ENCODE measurements at regions not wholly inside any gene's neighbourhood (a gene's known extent, or its start where the extent isn't known, plus 50 kb on each side); places are given as distances from the start of the nearest gene placed in this dataset.

GRCh38 chr4:129550281-129550785 is 454.4 kb downstream of the C4orf33 start:
- no peak for DNase-seq

- no peak for DNase-seq
Observed at GRCh38 chr4:129561280-129561679, 465.3 kb downstream of the C4orf33 start.

- DNase-seq = no peak
Observed at GRCh38 chr4:129561886-129562671, 466.1 kb downstream of the C4orf33 start.

GRCh38 chr4:129565214-129565613 is 469.3 kb downstream of the C4orf33 start:
- no peak for DNase-seq

- DNase-seq = no peak
Observed at GRCh38 chr4:129570326-129570725, 474.4 kb downstream of the C4orf33 start.

GRCh38 chr4:129578336-129578735 is 482.4 kb downstream of the C4orf33 start:
- no peak for DNase-seq

- no peak for DNase-seq
Observed at GRCh38 chr4:129581305-129581704, 485.4 kb downstream of the C4orf33 start.

- DNase-seq = no peak
Observed at GRCh38 chr4:129583868-129584267, 487.9 kb downstream of the C4orf33 start.

- no peak for DNase-seq
Observed at GRCh38 chr4:129598582-129598981, 502.6 kb downstream of the C4orf33 start.

GRCh38 chr4:129600898-129601297 is 504.9 kb downstream of the C4orf33 start:
- DNase-seq = no peak

GRCh38 chr4:129602447-129602846 is 506.5 kb downstream of the C4orf33 start:
- DNase-seq = no peak

GRCh38 chr4:129603241-129603931 is 507.4 kb downstream of the C4orf33 start:
- DNase-seq = no peak

GRCh38 chr4:129604632-129605255 is 508.8 kb downstream of the C4orf33 start:
- no peak for DNase-seq

- DNase-seq = no peak
Observed at GRCh38 chr4:129614611-129615010, 518.7 kb downstream of the C4orf33 start.

GRCh38 chr4:129622566-129622965 is 526.6 kb downstream of the C4orf33 start:
- DNase-seq = no peak

- no peak for DNase-seq
Observed at GRCh38 chr4:129623233-129623875, 527.4 kb downstream of the C4orf33 start.

GRCh38 chr4:129641179-129641578 is 545.2 kb downstream of the C4orf33 start:
- DNase-seq = no peak

- DNase-seq = no peak
Observed at GRCh38 chr4:129645461-129645860, 549.5 kb downstream of the C4orf33 start.

- DNase-seq = no peak
Observed at GRCh38 chr4:129668092-129668491, 572.1 kb downstream of the C4orf33 start.

- DNase-seq = no peak
Observed at GRCh38 chr4:129672941-129673340, 577.0 kb downstream of the C4orf33 start.

- DNase-seq = no peak
Observed at GRCh38 chr4:129675036-129675435, 579.1 kb downstream of the C4orf33 start.

- no peak for DNase-seq
Observed at GRCh38 chr4:129676934-129677333, 581.0 kb downstream of the C4orf33 start.

- DNase-seq = no peak
Observed at GRCh38 chr4:129682586-129682985, 586.6 kb downstream of the C4orf33 start.
